IMR-90 (cell line): ENCODE measurements at regions not wholly inside any gene's neighbourhood (a gene's known extent, or its start where the extent isn't known, plus 50 kb on each side); places are given as distances from the start of the nearest gene placed in this dataset.

Source experiments
- ATAC-seq: fragments of 200-7000 bp; cut with Tn5 transposase; 2 replicates; pipeline ENCODE4 v1.9.1; 2020; ENCODE audit warnings: low read depth, mild to moderate bottlenecking, moderate library complexity
- BruUV-seq: library from RNA; stranded (reverse); fragments of 400-500 nt; replicated peaks from 2 replicates; lab custom pipeline; 2021; lab: Mats Ljungman, UMichigan
- CTCF ChIA-PET: fragments of 300-600 bp; formaldehyde crosslinking; extraction: SDS; loops from one replicate; lab custom pipeline; 2021; ENCODE audit warnings: antibody characterized with exemption; lab: Yijun Ruan, JAX
- POLR2A ChIA-PET: fragments of 300-600 bp; sonication (Branson Sonifier 250); formaldehyde crosslinking; loops from one replicate; lab custom pipeline; 2022; ENCODE audit warnings: antibody characterized with exemption; ENCODE audit not compliant: unreplicated experiment; lab: Charles Lee
- DNase-seq: peaks from one replicate; pipeline ENCODE4 v3.0.0; 2013
- H2AFZ ChIP-seq: replicated peaks from 2 replicates; pipeline ENCODE3; 2013; ENCODE audit warnings: low read length, mild to moderate bottlenecking; ENCODE audit not compliant: poor library complexity
- H2AK5ac ChIP-seq: 2 replicates; pipeline ENCODE4 v1.6.1; 2013; ENCODE audit warnings: low read depth, low read length, inconsistent platforms
- H2AK9ac ChIP-seq: replicated peaks from 2 replicates; pipeline ENCODE3; 2013; ENCODE audit warnings: mild to moderate bottlenecking, low read depth, low read length, moderate library complexity; ENCODE audit not compliant: poor library complexity
- H2BK120ac ChIP-seq: 2 replicates; pipeline ENCODE4 v1.6.1; 2013; ENCODE audit warnings: low read depth, low read length, inconsistent platforms
- H2BK15ac ChIP-seq: 3 replicates; pipeline ENCODE4 v1.6.1; 2013; ENCODE audit warnings: low read depth, low read length, inconsistent platforms
- H2BK20ac ChIP-seq: 2 replicates; pipeline ENCODE4 v1.6.1; 2013; ENCODE audit warnings: low read depth, mild to moderate bottlenecking, inconsistent platforms, low read length, moderate library complexity
- H2BK5ac ChIP-seq: 2 replicates; pipeline ENCODE4 v1.6.1; 2013; ENCODE audit warnings: mild to moderate bottlenecking, low read depth, low read length, inconsistent platforms; ENCODE audit not compliant: poor library complexity, severe bottlenecking
- H3K14ac ChIP-seq: replicated peaks from 2 replicates; pipeline ENCODE4 v1.6.1; 2013; ENCODE audit warnings: low read depth, low read length, inconsistent platforms
- H3K18ac ChIP-seq: 2 replicates; pipeline ENCODE4 v1.6.1; 2013; ENCODE audit warnings: low read depth, low read length, control low read depth
- H3K23ac ChIP-seq: 2 replicates; pipeline ENCODE4 v1.6.1; 2013; ENCODE audit warnings: low read depth, low read length, inconsistent platforms
- H3K27ac ChIP-seq: 2 replicates; pipeline ENCODE4 v1.5.1; 2013; ENCODE audit warnings: mild to moderate bottlenecking, control low read depth, low read length; ENCODE audit not compliant: insufficient read depth
- H3K27me3 ChIP-seq: 2 replicates; pipeline ENCODE4 v1.6.1; 2013; ENCODE audit warnings: low read length; ENCODE audit not compliant: control insufficient read depth, insufficient read depth
- H3K36me3 ChIP-seq: 2 replicates; pipeline ENCODE4 v1.6.1; 2013; ENCODE audit warnings: low read length, mixed read lengths; ENCODE audit not compliant: control insufficient read depth, insufficient read depth
- H3K4ac ChIP-seq: 2 replicates; pipeline ENCODE4 v1.6.1; 2013; ENCODE audit warnings: low read depth, low read length, inconsistent platforms
- H3K4me1 ChIP-seq: 2 replicates; pipeline ENCODE4 v1.6.1; 2013; ENCODE audit warnings: low read length, mixed read lengths; ENCODE audit not compliant: control insufficient read depth, insufficient read depth
- H3K4me2 ChIP-seq: 2 replicates; pipeline ENCODE4 v1.6.1; 2013; ENCODE audit warnings: low read depth, mild to moderate bottlenecking, control low read depth, low read length, moderate library complexity
- H3K4me3 ChIP-seq: 2 replicates; pipeline ENCODE4 v1.5.1; 2013; ENCODE audit warnings: low read depth, mild to moderate bottlenecking, control low read depth, low read length, moderate library complexity; ENCODE audit not compliant: insufficient read depth
- H3K56ac ChIP-seq: 2 replicates; pipeline ENCODE4 v1.6.1; 2013; ENCODE audit warnings: low read length, inconsistent platforms; ENCODE audit not compliant: insufficient read depth; ENCODE audit errors: extremely low read depth
- H3K79me1 ChIP-seq, 2 experiments: 2 replicates each; pipeline ENCODE4 v1.6.1; 2013; ENCODE audit warnings: low read length in 2 of 2, inconsistent platforms in 1 of 2, low read depth in 1 of 2
- H3K9ac ChIP-seq: 2 replicates; pipeline ENCODE4 v1.6.1; 2013; ENCODE audit warnings: low read depth, low read length, control low read depth
- H3K9me1 ChIP-seq: 2 replicates; pipeline ENCODE4 v1.6.1; 2013; ENCODE audit warnings: low read length, inconsistent platforms; ENCODE audit not compliant: insufficient read depth
- H3K9me3 ChIP-seq: 2 replicates; pipeline ENCODE4 v1.6.1; 2013; ENCODE audit warnings: low read length; ENCODE audit not compliant: control insufficient read depth, insufficient read depth
- H4K20me1 ChIP-seq: 2 replicates; pipeline ENCODE4 v1.6.1; 2013; ENCODE audit warnings: low read length, inconsistent platforms; ENCODE audit not compliant: insufficient read depth
- H4K5ac ChIP-seq: 2 replicates; pipeline ENCODE4 v1.6.1; 2013; ENCODE audit warnings: mild to moderate bottlenecking, low read depth, low read length, control low read depth
- H4K8ac ChIP-seq, 2 experiments: 2 replicates each; pipeline ENCODE4 v1.6.1; 2013; ENCODE audit warnings: low read depth in 2 of 2, low read length in 2 of 2, control low read depth in 1 of 2, inconsistent platforms in 1 of 2
- H4K91ac ChIP-seq: 2 replicates; pipeline ENCODE4 v1.6.1; 2013; ENCODE audit warnings: low read depth, low read length, inconsistent platforms; ENCODE audit not compliant: insufficient read depth
- BHLHE40 ChIP-seq: fragments of 150-350 bp; IDR thresholded peaks from 2 replicates; pipeline ENCODE4 v1.6.1; 2016; ENCODE audit warnings: mild to moderate bottlenecking, low read depth, low read length
- MAFK ChIP-seq: IDR thresholded peaks from 2 replicates; pipeline ENCODE4 v1.6.1; 2012; ENCODE audit warnings: low read depth, low read length, improper control_type of control experiment
- MAZ ChIP-seq: IDR thresholded peaks from 2 replicates; pipeline ENCODE4 v1.6.1; 2012; ENCODE audit warnings: low read depth, mild to moderate bottlenecking, low read length, improper control_type of control experiment, moderate library complexity, borderline replicate concordance
- MXI1 ChIP-seq: IDR thresholded peaks from 2 replicates; pipeline ENCODE4 v1.6.1; 2012; ENCODE audit warnings: low read depth, mild to moderate bottlenecking, low read length, moderate library complexity, borderline replicate concordance
- POLR2A ChIP-seq: IDR thresholded peaks from 2 replicates; pipeline ENCODE4 v1.6.1; 2012; ENCODE audit warnings: mild to moderate bottlenecking, low read depth, low read length
- RAD21 ChIP-seq: IDR thresholded peaks from 2 replicates; pipeline ENCODE4 v1.6.1; 2012; ENCODE audit warnings: low read length, improper control_type of control experiment
- RFX5 ChIP-seq: IDR thresholded peaks from 2 replicates; pipeline ENCODE4 v1.8.0; 2012; ENCODE audit warnings: low read depth, mild to moderate bottlenecking, low read length, moderate library complexity
- SMC3 ChIP-seq: fragments of 150-350 bp; IDR thresholded peaks from 2 replicates; pipeline ENCODE4 v1.6.1; 2016; ENCODE audit warnings: low read depth, mild to moderate bottlenecking, antibody characterized with exemption, low read length, moderate library complexity
- USF2 ChIP-seq: fragments of 150-350 bp; IDR thresholded peaks from 2 replicates; pipeline ENCODE4 v1.6.1; 2017; ENCODE audit warnings: mild to moderate bottlenecking, antibody characterized with exemption, low read length, low read depth
- WGBS, 2 experiments: methylation state at CpG; one replicate each; pipeline versions ENCODE4 v1.1.5 to v1.1.7; 2013; ENCODE audit warnings: missing lambda C conversion rate in 2 of 2; ENCODE audit not compliant: insufficient read length in 1 of 2; ENCODE audit errors: extremely low coverage in 2 of 2; 5-methylcytosine and 5-hydroxymethylcytosine counted together
- dilution Hi-C: fragments of 300-500 bp; cut with HindIII; formaldehyde crosslinking; loops from one replicate; pipeline ENCODE4 v1.14.3; 2018; ENCODE audit warnings: low sequenced_read_pairs; ENCODE audit not compliant: unreplicated experiment
- in situ Hi-C: fragments of 300-500 bp; cut with MboI; formaldehyde crosslinking; loops from 3 replicates; pipeline ENCODE4 v1.14.3; 2019; ENCODE audit warnings: low sequenced_read_pairs, inconsistent platforms, mixed read lengths
- intact Hi-C: fragments of 100-400 bp; cut with micrococcal nuclease; formaldehyde crosslinking; loops from 2 replicates; pipeline ENCODE4 v1.10.0; 2022
- TF ChIP-seq, protein P1 (sequence below): fragments of 150-350 bp; IDR thresholded peaks from 2 replicates; pipeline ENCODE4 v1.6.1; 2016; ENCODE audit warnings: low read depth, mild to moderate bottlenecking, low read length, moderate library complexity, borderline replicate concordance

DNA sequence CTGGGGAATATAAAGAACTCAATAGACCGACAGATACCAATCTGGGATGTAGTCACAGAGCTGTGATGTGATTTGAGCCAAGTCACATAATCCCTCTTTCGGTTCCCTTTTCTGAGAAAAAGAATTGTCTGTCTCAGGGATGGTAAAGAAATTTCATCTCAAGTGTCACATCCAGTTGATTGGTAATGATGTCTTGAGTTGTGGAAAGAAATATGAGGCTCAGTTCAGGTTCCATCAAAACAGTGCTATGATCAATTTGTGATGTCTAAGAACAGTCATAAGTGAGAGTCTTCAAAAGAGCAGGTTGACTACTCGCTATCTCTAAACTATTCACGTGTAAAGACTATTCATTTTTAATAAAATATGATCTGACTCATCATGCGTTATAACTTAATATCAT lies 223.3 kb downstream of the METTL4 start:
- DNase-seq: no peak
- Histone ChIP-seq H3K14ac (no peak overlapping the region), H3K4ac (no peak overlapping the region), H4K91ac (no peak overlapping the region), H2BK15ac (no peak overlapping the region), H2AK9ac (no peak overlapping the region), H3K27ac (no peak overlapping the region), H3K9ac (no peak overlapping the region), H3K18ac (no peak overlapping the region), H2BK120ac (no peak overlapping the region), H3K23ac (no peak overlapping the region), H3K4me3 (no peak overlapping the region), H3K4me1 (no peaks in the 10 kb centered on the region), H2AK5ac (no peak overlapping the region), H2AFZ (no peak overlapping the region), H2BK20ac (no peak overlapping the region), H3K56ac (no peak overlapping the region), H3K9me1 (no peaks in the 10 kb centered on the region), H3K79me1 (no peaks in the 10 kb centered on the region), H4K20me1 (no peaks in the 10 kb centered on the region), H3K27me3 (no peaks in the 10 kb centered on the region; the same call in 1 of the 2 replicates), H3K4me2 (no peak overlapping the region), H3K36me3 (no peaks in the 10 kb centered on the region), H3K9me3 (no peaks in the 10 kb centered on the region), H4K8ac (no peak overlapping the region), H2BK5ac (no peak overlapping the region), H4K5ac (no peak overlapping the region)
- in situ Hi-C loops (no loop called here), intact Hi-C loops (loop anchor here (2.0 kb wide), 1 partner anchor 21 kb away; no protein-coding TSS in a partner anchor), dilution Hi-C loops (no loop called here)
- no peak for ATAC-seq
- POLR2A ChIA-PET: no interaction called here
- no TSS peak for BruUV-seq
- CTCF ChIA-PET: interaction anchor here (0.6 kb wide), 2 partner anchors 124 to 1119 kb away, joined by 3 read pairs; no protein-coding TSS in a partner anchor
- WGBS, 2 experiments: no CpG with 5 or more reads among the region's 5 CpGs
- TF ChIP-seq MAZ: no peak
- no peak for TF ChIP-seq POLR2A
- TF ChIP-seq MAFK: no peak
- TF ChIP-seq USF2: no peak
- TF ChIP-seq SMC3: no peak
- TF ChIP-seq RAD21: no peak
- no peak for TF ChIP-seq RFX5
- TF ChIP-seq BHLHE40: no peak
- no peak for TF ChIP-seq MXI1
- TF ChIP-seq, protein P1, sequence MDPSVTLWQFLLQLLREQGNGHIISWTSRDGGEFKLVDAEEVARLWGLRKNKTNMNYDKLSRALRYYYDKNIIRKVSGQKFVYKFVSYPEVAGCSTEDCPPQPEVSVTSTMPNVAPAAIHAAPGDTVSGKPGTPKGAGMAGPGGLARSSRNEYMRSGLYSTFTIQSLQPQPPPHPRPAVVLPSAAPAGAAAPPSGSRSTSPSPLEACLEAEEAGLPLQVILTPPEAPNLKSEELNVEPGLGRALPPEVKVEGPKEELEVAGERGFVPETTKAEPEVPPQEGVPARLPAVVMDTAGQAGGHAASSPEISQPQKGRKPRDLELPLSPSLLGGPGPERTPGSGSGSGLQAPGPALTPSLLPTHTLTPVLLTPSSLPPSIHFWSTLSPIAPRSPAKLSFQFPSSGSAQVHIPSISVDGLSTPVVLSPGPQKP: no peak
